Gastroesophageal sphincter (tissue), 3 donors: ENCODE measurements at regions not wholly inside any gene's neighbourhood (a gene's known extent, or its start where the extent isn't known, plus 50 kb on each side); places are given as distances from the start of the nearest gene placed in this dataset.

ENCODE experiments used
- EP300 ChIP-seq: sonication (generic); formaldehyde crosslinking; IDR thresholded peaks from one replicate; pipeline ENCODE4 v1.6.1; 2017; ENCODE audit warnings: antibody characterized with exemption, mild to moderate bottlenecking
- POLR2A ChIP-seq, 2 donors: fragments of 450-650 bp; IDR thresholded peaks; one replicate each; pipeline ENCODE4 v1.6.1; 2017; ENCODE audit warnings: antibody characterized with exemption in 2 of 2, mild to moderate bottlenecking in 2 of 2, moderate library complexity in 1 of 2
- POLR2AphosphoS5 ChIP-seq: sonication (generic); formaldehyde crosslinking; IDR thresholded peaks from one replicate; pipeline ENCODE4 v1.6.1; 2017; ENCODE audit warnings: antibody characterized with exemption
- TF ChIP-seq, protein P1 (sequence below), 4 experiments: fragments of 200-600 bp in 2 of 4; fragments of 450-650 bp in 2 of 4; sonication (generic) in 1 of 4; IDR thresholded peaks; one replicate each; pipeline ENCODE4 v1.5.1; 2017 to 2019; ENCODE audit warnings: antibody characterized with exemption in 4 of 4, mild to moderate bottlenecking in 2 of 4, moderate library complexity in 2 of 4

DNA sequence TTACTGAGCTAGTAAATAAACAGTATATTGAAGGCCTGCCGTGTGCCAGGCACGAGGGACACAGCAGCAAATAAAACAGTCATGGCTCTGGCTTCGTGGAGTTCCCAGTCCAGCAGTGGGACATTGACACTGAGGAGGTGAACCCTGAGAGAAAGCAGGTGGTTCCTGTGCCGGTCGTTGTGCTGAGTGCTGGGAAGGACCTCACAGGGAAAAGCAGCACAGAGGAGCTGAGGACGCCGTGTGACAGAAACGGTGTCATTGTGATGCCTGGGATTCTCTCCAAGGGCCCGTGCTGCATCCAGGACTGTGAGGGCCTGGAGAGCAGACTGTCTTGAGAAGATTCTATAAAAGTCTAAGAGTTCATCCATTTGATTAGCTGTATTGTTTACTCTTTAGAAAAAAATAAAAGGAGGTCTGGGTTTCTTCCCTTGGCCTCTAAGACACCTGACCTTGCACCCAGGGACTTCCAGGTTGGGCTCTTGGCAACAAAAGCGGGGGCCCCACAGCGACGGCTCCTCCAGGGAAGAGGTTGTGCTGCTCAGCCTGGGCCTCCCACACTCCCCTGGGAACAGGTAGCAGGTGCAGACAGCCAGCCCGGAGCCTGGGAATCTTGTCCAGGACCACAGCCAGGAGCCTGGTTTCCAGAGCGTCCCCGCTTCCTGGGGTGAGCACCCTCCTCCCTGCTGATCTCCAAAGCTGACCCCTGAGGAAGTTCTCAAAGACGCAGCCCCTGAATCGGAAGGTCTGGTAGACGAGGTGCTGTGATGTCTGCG lies 251.2 kb upstream of the PMEPA1 start:
- TF ChIP-seq POLR2A (IDR thresholded peaks at IDR 0.05): no peak
- TF ChIP-seq, protein P1, sequence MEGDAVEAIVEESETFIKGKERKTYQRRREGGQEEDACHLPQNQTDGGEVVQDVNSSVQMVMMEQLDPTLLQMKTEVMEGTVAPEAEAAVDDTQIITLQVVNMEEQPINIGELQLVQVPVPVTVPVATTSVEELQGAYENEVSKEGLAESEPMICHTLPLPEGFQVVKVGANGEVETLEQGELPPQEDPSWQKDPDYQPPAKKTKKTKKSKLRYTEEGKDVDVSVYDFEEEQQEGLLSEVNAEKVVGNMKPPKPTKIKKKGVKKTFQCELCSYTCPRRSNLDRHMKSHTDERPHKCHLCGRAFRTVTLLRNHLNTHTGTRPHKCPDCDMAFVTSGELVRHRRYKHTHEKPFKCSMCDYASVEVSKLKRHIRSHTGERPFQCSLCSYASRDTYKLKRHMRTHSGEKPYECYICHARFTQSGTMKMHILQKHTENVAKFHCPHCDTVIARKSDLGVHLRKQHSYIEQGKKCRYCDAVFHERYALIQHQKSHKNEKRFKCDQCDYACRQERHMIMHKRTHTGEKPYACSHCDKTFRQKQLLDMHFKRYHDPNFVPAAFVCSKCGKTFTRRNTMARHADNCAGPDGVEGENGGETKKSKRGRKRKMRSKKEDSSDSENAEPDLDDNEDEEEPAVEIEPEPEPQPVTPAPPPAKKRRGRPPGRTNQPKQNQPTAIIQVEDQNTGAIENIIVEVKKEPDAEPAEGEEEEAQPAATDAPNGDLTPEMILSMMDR (IDR thresholded peaks at IDR 0.05): no peak
- no peak for TF ChIP-seq EP300
- TF ChIP-seq POLR2AphosphoS5: no peak
